Sigmoid colon (tissue), 6 donors: ENCODE measurements at regions not wholly inside any gene's neighbourhood (a gene's known extent, or its start where the extent isn't known, plus 50 kb on each side); places are given as distances from the start of the nearest gene placed in this dataset.

Source experiments
- DNase-seq: peaks from one replicate; pipeline ENCODE4 v3.0.0-alpha.2; 2019
- H3K27ac ChIP-seq, 4 donors: fragments of 200-600 bp; sonication (generic); one replicate each; pipeline ENCODE4 v1.5.1; 2016 to 2019; ENCODE audit warnings: mild to moderate bottlenecking in 1 of 4
- H3K27me3 ChIP-seq, 3 donors: fragments of 200-600 bp; sonication (generic); one replicate each; pipeline ENCODE4 v1.5.1; 2019; ENCODE audit warnings: mild to moderate bottlenecking in 1 of 3
- H3K36me3 ChIP-seq, 4 donors: fragments of 200-600 bp; sonication (generic); one replicate each; pipeline ENCODE4 v1.5.1; 2016 to 2019
- H3K4me1 ChIP-seq, 4 donors: fragments of 200-600 bp; sonication (generic); one replicate each; pipeline ENCODE4 v1.5.1; 2017 to 2019
- H3K4me3 ChIP-seq, 4 donors: fragments of 200-600 bp; sonication (generic); one replicate each; pipeline ENCODE4 v1.5.1; 2017 to 2019; ENCODE audit warnings: mild to moderate bottlenecking in 2 of 4, moderate library complexity in 1 of 4
- H3K9me3 ChIP-seq, 4 donors: fragments of 200-600 bp in 3 of 4; sonication (generic) in 3 of 4; one replicate each; pipeline versions ENCODE4 v1.5.1 to v1.6.1; 2013 to 2019
- CTCF ChIP-seq, 4 experiments: fragments of 450-650 bp in 3 of 4; fragments of 200-600 bp in 1 of 4; IDR thresholded peaks; one replicate each; pipeline ENCODE4 v1.5.1; 2016 to 2019; ENCODE audit warnings: antibody characterized with exemption in 4 of 4, mild to moderate bottlenecking in 3 of 4, moderate library complexity in 2 of 4
- EP300 ChIP-seq, 4 donors: sonication (generic); formaldehyde crosslinking; IDR thresholded peaks; one replicate each; pipeline ENCODE4 v1.6.1; 2017; ENCODE audit warnings: antibody characterized with exemption in 4 of 4
- POLR2A ChIP-seq, 2 donors: fragments of 450-650 bp; IDR thresholded peaks; one replicate each; pipeline ENCODE4 v1.6.1; 2016; ENCODE audit warnings: antibody characterized with exemption in 2 of 2, mild to moderate bottlenecking in 2 of 2, moderate library complexity in 2 of 2
- POLR2AphosphoS5 ChIP-seq, 4 donors: sonication (generic); formaldehyde crosslinking; IDR thresholded peaks; one replicate each; pipeline ENCODE4 v1.6.1; 2017; ENCODE audit warnings: antibody characterized with exemption in 4 of 4
- WGBS, 2 donors: extraction: QIAGEN DNeasy Blood & Tissue Kit; methylation state at CpG; one replicate each; pipeline ENCODE4 v1.1.7; 2013; 5-methylcytosine and 5-hydroxymethylcytosine counted together
- intact Hi-C: fragments of 100-400 bp; cut with DNase I; formaldehyde crosslinking; loops from one replicate; pipeline ENCODE4 v1.15.1; 2023
- donor health status: healthy with polysubstance abuse.
- donor health status: healthy.

DNA sequence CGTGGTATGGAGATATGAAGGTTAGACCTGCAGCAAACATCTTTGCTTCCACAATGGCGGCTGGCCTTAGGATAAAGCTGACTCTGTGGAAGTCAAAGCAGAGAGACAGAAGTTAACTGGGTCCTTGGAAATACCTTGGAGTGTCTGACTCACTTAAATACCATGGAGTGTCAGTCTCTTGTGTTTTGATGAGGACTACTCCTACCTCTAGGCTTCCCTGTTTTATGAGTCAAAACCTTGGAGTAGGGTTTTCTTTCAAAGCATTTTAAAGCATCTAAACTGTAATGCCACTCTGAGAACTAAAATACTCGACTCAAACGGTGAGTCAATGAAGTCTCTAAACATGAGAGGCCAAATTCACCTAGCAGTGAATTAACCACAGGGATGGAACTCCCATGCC lies 329.1 kb downstream of the SAMD5 start:
- no peaks in the 10 kb centered on the region for H3K36me3 ChIP-seq
- H3K4me1 ChIP-seq = peaks cover 0 to 4% (median 0%) of the 10 kb centered on the region in 4 donors
- no peaks in the 10 kb centered on the region for H3K9me3 ChIP-seq
- H3K27me3 ChIP-seq = no peaks in the 10 kb centered on the region
- no peak for TF ChIP-seq POLR2AphosphoS5 (IDR thresholded peaks at IDR 0.05)
- no peak overlapping the region for H3K4me3 ChIP-seq
- no peak overlapping the region for H3K27ac ChIP-seq
- intact Hi-C loops = no loop called here
- 94 to 97% methylated on average over 4 of the region's 4 CpGs for WGBS, 2 donors
- DNase-seq = no peak

- no peaks in the 10 kb centered on the region for H3K27me3 ChIP-seq
- TF ChIP-seq POLR2A (IDR thresholded peaks at IDR 0.05) (no peak), EP300 (IDR thresholded peaks at IDR 0.05) (no peak), POLR2AphosphoS5 (IDR thresholded peaks at IDR 0.05) (no peak)
- H3K36me3 ChIP-seq = no peaks in the 10 kb centered on the region
- intact Hi-C loops = no loop called here
- H3K27ac ChIP-seq = no peak overlapping the region
- no peaks in the 10 kb centered on the region for H3K4me1 ChIP-seq
- no peak overlapping the region for H3K4me3 ChIP-seq
- WGBS, 2 donors = 25 to 54% methylated on average over 2 of the region's 2 CpGs
- no peak for DNase-seq
- no peaks in the 10 kb centered on the region for H3K9me3 ChIP-seq
Measured at GRCh38 chr6:147839708-147840610, 331.5 kb downstream of the SAMD5 start.

- intact Hi-C loops = no loop called here
- 30 to 52% methylated on average over 1 of the region's 1 CpG for WGBS, 2 donors
Measured at GRCh38 chr6:147841547-147842148, 333.2 kb downstream of the SAMD5 start.

DNA sequence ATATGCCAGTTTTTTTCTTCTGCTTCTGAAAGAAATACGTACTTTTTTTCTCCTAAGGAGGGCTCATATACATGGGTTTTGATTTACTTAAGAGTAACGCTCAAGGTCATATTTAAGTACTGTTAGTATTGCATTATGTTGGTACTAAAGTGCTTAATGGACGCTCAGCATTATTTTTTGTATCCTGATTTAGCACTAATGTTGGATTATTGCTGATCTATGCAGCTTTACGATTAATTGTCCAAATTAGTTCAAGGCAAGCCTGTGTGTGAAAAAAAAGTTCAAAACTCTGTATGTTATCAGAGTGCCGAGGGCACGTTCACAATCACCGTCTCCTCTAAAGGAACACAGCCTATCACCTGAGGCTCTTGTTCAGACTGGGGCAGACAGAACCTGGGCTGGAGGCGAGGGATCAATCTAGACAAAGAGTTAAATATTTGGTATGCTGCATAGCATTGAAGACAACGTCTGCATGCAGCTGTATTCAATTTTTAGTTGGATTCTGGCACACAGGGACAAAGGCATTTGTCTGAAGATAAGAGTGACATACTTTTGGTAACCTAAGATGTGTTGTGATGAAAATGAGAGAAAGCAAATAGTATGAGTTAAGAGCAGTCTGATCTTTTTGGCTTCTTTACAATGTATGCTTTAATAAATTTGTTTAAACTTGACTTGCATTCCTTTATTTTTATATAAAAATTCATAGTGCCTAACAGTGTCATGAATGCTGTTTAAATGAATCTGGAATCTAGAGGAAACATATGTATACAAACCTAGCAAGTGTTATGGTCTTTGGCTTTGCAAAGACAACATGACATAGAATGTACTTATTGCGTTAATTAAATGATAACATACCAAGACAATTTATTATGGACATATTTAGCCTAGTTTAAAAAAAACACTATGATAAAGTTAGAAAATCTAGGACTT lies 341.2 kb downstream of the SAMD5 start:
- TF ChIP-seq EP300 (IDR thresholded peaks at IDR 0.05) = no peak
- TF ChIP-seq POLR2A (IDR thresholded peaks at IDR 0.05) = no peak
- TF ChIP-seq POLR2AphosphoS5 (IDR thresholded peaks at IDR 0.05) = no peak
- no peak for TF ChIP-seq CTCF (IDR thresholded peaks at IDR 0.05)
- H3K27ac ChIP-seq = no peak overlapping the region
- no peaks in the 10 kb centered on the region for H3K9me3 ChIP-seq
- no peaks in the 10 kb centered on the region for H3K4me1 ChIP-seq
- DNase-seq = no peak
- WGBS, 2 donors = 83 to 89% methylated on average over 10 of the region's 10 CpGs
- H3K27me3 ChIP-seq = no peaks in the 10 kb centered on the region
- no peaks in the 10 kb centered on the region for H3K36me3 ChIP-seq
- intact Hi-C loops = no loop called here
- no peak overlapping the region for H3K4me3 ChIP-seq

More at GRCh38 chr6:147841547-147842148, 333.2 kb downstream of the SAMD5 start:
- no peak for TF ChIP-seq EP300 (IDR thresholded peaks at IDR 0.05)
- no peak for TF ChIP-seq POLR2A (IDR thresholded peaks at IDR 0.05)
- no peak for TF ChIP-seq CTCF (IDR thresholded peaks at IDR 0.05)
- no peak for TF ChIP-seq POLR2AphosphoS5 (IDR thresholded peaks at IDR 0.05)
- Histone ChIP-seq H3K4me3 (no peak overlapping the region), H3K9me3 (no peaks in the 10 kb centered on the region), H3K4me1 (no peaks in the 10 kb centered on the region), H3K27ac (no peak overlapping the region), H3K27me3 (no peaks in the 10 kb centered on the region), H3K36me3 (no peaks in the 10 kb centered on the region)
- DNase-seq = no peak

DNA sequence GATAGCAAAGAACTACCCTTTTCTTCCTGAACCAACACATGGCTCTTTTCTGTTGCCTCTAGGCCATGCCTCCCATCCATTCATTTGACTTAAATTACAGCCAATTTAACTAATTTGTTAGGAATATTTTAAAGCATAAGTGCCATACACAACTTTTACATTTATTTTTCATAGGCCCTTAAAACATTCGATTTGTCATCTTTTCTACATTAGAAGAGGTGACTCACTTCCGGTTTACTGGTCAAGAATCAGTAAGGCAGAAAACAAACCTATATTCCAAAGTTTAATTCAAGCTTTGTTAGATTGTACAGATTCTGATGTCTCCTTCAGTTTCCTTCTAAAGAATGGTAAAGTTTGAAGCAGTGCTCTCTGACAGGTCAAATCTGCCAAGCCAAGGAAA lies 344.3 kb downstream of the SAMD5 start:
- H3K9me3 ChIP-seq = no peaks in the 10 kb centered on the region
- H3K27me3 ChIP-seq = no peaks in the 10 kb centered on the region
- H3K4me3 ChIP-seq = no peak overlapping the region
- no peak for DNase-seq
- no peaks in the 10 kb centered on the region for H3K36me3 ChIP-seq
- H3K4me1 ChIP-seq = no peaks in the 10 kb centered on the region
- intact Hi-C loops = no loop called here
- H3K27ac ChIP-seq = no peak overlapping the region
- WGBS, 2 donors = 92 to 93% methylated on average over 2 of the region's 2 CpGs
- TF ChIP-seq POLR2A (IDR thresholded peaks at IDR 0.05) (no peak), POLR2AphosphoS5 (IDR thresholded peaks at IDR 0.05) (no peak), CTCF (IDR thresholded peaks at IDR 0.05) (no peak), EP300 (IDR thresholded peaks at IDR 0.05) (no peak)
